CD4-positive, alpha-beta T cell (primary cell): ENCODE measurements at regions not wholly inside any gene's neighbourhood (a gene's known extent, or its start where the extent isn't known, plus 50 kb on each side); places are given as distances from the start of the nearest gene placed in this dataset.

Experiments
- ATAC-seq: fragments of 200-7000 bp; cut with Tn5 transposase; one replicate; pipeline ENCODE4 v1.10.0; 2022; ENCODE audit warnings: mild to moderate bottlenecking; ENCODE audit not compliant: poor library complexity
- CTCF ChIA-PET: fragments of 350-600 bp; sonication (Branson Sonifier 250); formaldehyde crosslinking; loops from one replicate; lab custom pipeline; 2021; ENCODE audit warnings: antibody characterized with exemption, inconsistent platforms; lab: Charles Lee
- POLR2A ChIA-PET: fragments of 350-600 bp; sonication (Branson Sonifier 250); formaldehyde crosslinking; loops from one replicate; lab custom pipeline; 2021; ENCODE audit warnings: antibody characterized with exemption, inconsistent platforms; lab: Charles Lee
- DNase-seq, 14 experiments: peaks; one replicate each; pipeline ENCODE4 v3.0.0-alpha.2; 2013 to 2020; ENCODE audit warnings: mixed read lengths in 2 of 14
- H3K27ac ChIP-seq, 2 donors: one replicate each; pipeline versions ENCODE4 v1.5.1 to v1.7.0; 2013; ENCODE audit warnings: low read length in 2 of 2, low read depth in 1 of 2, mild to moderate bottlenecking in 1 of 2
- H3K27me3 ChIP-seq, 2 experiments: 1 replicate in 1 of 2; 2 replicates in 1 of 2; pipeline versions ENCODE4 v1.6.1 to v1.7.0; 2013; ENCODE audit warnings: low read length in 2 of 2, control low read depth in 1 of 2, mild to moderate bottlenecking in 1 of 2, moderate library complexity in 1 of 2; ENCODE audit not compliant: insufficient read depth in 2 of 2, control insufficient read depth in 1 of 2
- H3K36me3 ChIP-seq: one replicate; pipeline ENCODE4 v1.6.1; 2013; ENCODE audit warnings: low read length, control low read depth; ENCODE audit not compliant: insufficient read depth
- H3K4me1 ChIP-seq: one replicate; pipeline ENCODE4 v1.6.1; 2013; ENCODE audit warnings: low read length, control low read depth; ENCODE audit not compliant: insufficient read depth
- H3K4me3 ChIP-seq: one replicate; pipeline ENCODE4 v1.5.1; 2013; ENCODE audit warnings: mild to moderate bottlenecking, low read length, moderate library complexity
- H3K9me3 ChIP-seq, 2 experiments: 1 replicate in 1 of 2; 2 replicates in 1 of 2; pipeline versions ENCODE4 v1.6.1 to v1.7.0; 2013; ENCODE audit warnings: low read length in 2 of 2, mild to moderate bottlenecking in 2 of 2, control low read depth in 1 of 2, moderate library complexity in 1 of 2; ENCODE audit not compliant: control insufficient read depth in 1 of 2, insufficient read depth in 1 of 2
- H3K27ac Mint-ChIP-seq: one replicate; pipeline ENCODE4 v1.8.0; 2020; ENCODE audit warnings: mixed read lengths
- H3K27me3 Mint-ChIP-seq: one replicate; pipeline ENCODE4 v1.8.0; 2021; ENCODE audit warnings: mixed read lengths
- H3K36me3 Mint-ChIP-seq: one replicate; pipeline ENCODE4 v1.8.0; 2021; ENCODE audit warnings: low read depth, mixed read lengths
- H3K4me1 Mint-ChIP-seq: one replicate; pipeline ENCODE4 v1.8.0; 2021; ENCODE audit warnings: low read depth, mixed read lengths
- H3K4me3 Mint-ChIP-seq: one replicate; pipeline ENCODE4 v1.8.0; 2020; ENCODE audit warnings: mild to moderate bottlenecking, mixed read lengths
- H3K9me3 Mint-ChIP-seq: one replicate; pipeline ENCODE4 v1.8.0; 2020; ENCODE audit warnings: mixed read lengths
- CTCF ChIP-seq: fragments of 200-600 bp; IDR thresholded peaks from one replicate; pipeline ENCODE4 v1.8.0; 2022; ENCODE audit warnings: antibody characterized with exemption, mild to moderate bottlenecking
- intact Hi-C, 2 experiments: fragments of 100-400 bp; cut with DNase I in 1 of 2; cut with micrococcal nuclease in 1 of 2; formaldehyde crosslinking; loops; one replicate each; pipeline versions ENCODE4 v1.15.1 to v1.9.0; 2023 to 2025; cut with DNase I, micrococcal nuclease

GRCh38 chr3:111335512-111336303 is 206.3 kb upstream of the CD96 start:
- Mint-ChIP-seq H3K27me3 (no peaks in the 10 kb centered on the region), H3K36me3 (no peaks in the 10 kb centered on the region), H3K4me1 (peaks cover 14% of the 10 kb centered on the region), H3K4me3 (no peak overlapping the region), H3K9me3 (no peaks in the 10 kb centered on the region), H3K27ac (no peak overlapping the region)
- no peak for TF ChIP-seq CTCF
- H3K9me3 ChIP-seq = no peaks in the 10 kb centered on the region
- POLR2A ChIA-PET = no interaction called here
- no peaks in the 10 kb centered on the region for H3K4me1 ChIP-seq
- no peaks in the 10 kb centered on the region for H3K36me3 ChIP-seq
- no peak overlapping the region for H3K27ac ChIP-seq
- ATAC-seq = no peak
- DNase-seq = no peak
- no peaks in the 10 kb centered on the region for H3K27me3 ChIP-seq
- CTCF ChIA-PET = interaction anchor here (0.6 kb wide), 1 partner anchor 97 kb away, joined by 3 read pairs; no protein-coding TSS in a partner anchor
- intact Hi-C loops = loop anchor here in 1 of 2 experiments (5.0 to 10.0 kb wide), 2 partner anchors 188 to 261 kb away; partner anchors contain the start of gene NECTIN3
- H3K4me3 ChIP-seq = no peak overlapping the region

DNA sequence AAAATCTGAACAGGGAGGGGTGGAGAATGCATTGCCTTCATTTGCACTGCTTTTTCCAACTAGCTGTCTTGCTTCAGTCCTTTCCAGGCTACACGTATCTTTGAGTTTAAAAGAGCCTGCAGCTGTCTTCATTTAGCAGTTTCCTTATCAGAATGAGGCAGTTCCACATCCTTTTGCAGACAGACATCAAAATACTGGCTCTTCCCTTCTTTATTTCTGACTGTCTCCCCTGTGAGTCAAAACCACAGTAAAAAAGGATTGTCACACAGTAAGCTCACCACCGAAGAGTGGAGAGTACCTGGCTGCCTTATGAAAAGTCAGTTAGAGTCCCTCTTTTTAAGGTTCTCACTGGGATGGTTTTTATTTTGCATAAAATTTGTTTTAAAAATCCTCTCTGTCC is 205.5 kb upstream of the CD96 start:
- H3K4me1 Mint-ChIP-seq = peaks cover 14% of the 10 kb centered on the region
- H3K4me3 Mint-ChIP-seq = no peak overlapping the region
- Histone ChIP-seq H3K36me3 (no peaks in the 10 kb centered on the region), H3K27me3 (no peaks in the 10 kb centered on the region), H3K27ac (no peak overlapping the region), H3K4me3 (no peak overlapping the region), H3K9me3 (peaks cover 0 to 6% of the 10 kb centered on the region in 2 experiments), H3K4me1 (no peaks in the 10 kb centered on the region)
- no peaks in the 10 kb centered on the region for H3K36me3 Mint-ChIP-seq
- no peak for TF ChIP-seq CTCF
- ChIA-PET CTCF (no interaction called here), POLR2A (no interaction called here)
- no peaks in the 10 kb centered on the region for H3K27me3 Mint-ChIP-seq
- ATAC-seq = no peak
- intact Hi-C loops = loop anchor here in 1 of 2 experiments (5.0 to 10.0 kb wide), 2 partner anchors 189 to 262 kb away; partner anchors contain the start of gene NECTIN3
- no peaks in the 10 kb centered on the region for H3K9me3 Mint-ChIP-seq
- no peak for DNase-seq
- no peak overlapping the region for H3K27ac Mint-ChIP-seq

- Histone ChIP-seq H3K4me3 (no peak overlapping the region), H3K4me1 (no peaks in the 10 kb centered on the region), H3K27ac (no peak overlapping the region), H3K27me3 (no peaks in the 10 kb centered on the region), H3K36me3 (no peaks in the 10 kb centered on the region), H3K9me3 (peaks cover 0 to 7% of the 10 kb centered on the region in 2 experiments)
- H3K4me1 Mint-ChIP-seq = peaks cover 14% of the 10 kb centered on the region
- DNase-seq (peak in 11 of 14 experiments; percentile 2 to 65 (median 11)), ATAC-seq (no peak)
- H3K27ac Mint-ChIP-seq = no peak overlapping the region
- peak; percentile 57 for TF ChIP-seq CTCF
- intact Hi-C loops = loop anchor here in 1 of 2 experiments (5.0 to 10.0 kb wide), 2 partner anchors 191 to 263 kb away; partner anchors contain the start of gene NECTIN3
- H3K9me3 Mint-ChIP-seq = no peaks in the 10 kb centered on the region
- CTCF ChIA-PET = no interaction called here
- H3K27me3 Mint-ChIP-seq = no peaks in the 10 kb centered on the region
- no peaks in the 10 kb centered on the region for H3K36me3 Mint-ChIP-seq
- POLR2A ChIA-PET = no interaction called here
- H3K4me3 Mint-ChIP-seq = no peak overlapping the region
Observed at GRCh38 chr3:111338059-111338698, 203.8 kb upstream of the CD96 start.
